H9 (cell line): ENCODE measurements at regions not wholly inside any gene's neighbourhood (a gene's known extent, or its start where the extent isn't known, plus 50 kb on each side); places are given as distances from the start of the nearest gene placed in this dataset.

Experiments used
- DNase-seq: peaks from one replicate; pipeline ENCODE4 v3.0.0-alpha.2; 2017
- H2AFZ ChIP-seq: one replicate; pipeline ENCODE4 v1.6.1; 2013; ENCODE audit warnings: mild to moderate bottlenecking, low read length, control low read depth, moderate library complexity
- H2AK5ac ChIP-seq: 2 replicates; pipeline ENCODE4 v1.6.1; 2013; ENCODE audit warnings: low read length, control low read depth, mixed read lengths; ENCODE audit not compliant: insufficient read length
- H2BK120ac ChIP-seq: one replicate; pipeline ENCODE4 v1.6.1; 2013; ENCODE audit warnings: low read depth, mild to moderate bottlenecking, low read length, control low read depth, inconsistent platforms; ENCODE audit not compliant: poor library complexity, severe bottlenecking
- H2BK12ac ChIP-seq: 2 replicates; pipeline ENCODE4 v1.6.1; 2013; ENCODE audit warnings: low read length, control low read depth, mixed read lengths, low read depth; ENCODE audit not compliant: insufficient read length
- H2BK15ac ChIP-seq: 2 replicates; pipeline ENCODE4 v1.6.1; 2013; ENCODE audit warnings: low read depth, low read length, control low read depth
- H2BK20ac ChIP-seq: one replicate; pipeline ENCODE4 v1.6.1; 2013; ENCODE audit warnings: low read depth, mild to moderate bottlenecking, low read length, control low read depth, inconsistent platforms; ENCODE audit not compliant: poor library complexity, severe bottlenecking
- H2BK5ac ChIP-seq: 2 replicates; pipeline ENCODE4 v1.6.1; 2013; ENCODE audit warnings: low read length, control low read depth, mixed read lengths; ENCODE audit not compliant: insufficient read length
- H3K14ac ChIP-seq: 2 replicates; pipeline ENCODE4 v1.6.1; 2013; ENCODE audit warnings: low read length, control low read depth; ENCODE audit not compliant: insufficient read depth
- H3K18ac ChIP-seq: 2 replicates; pipeline ENCODE4 v1.6.1; 2013; ENCODE audit warnings: low read depth, mild to moderate bottlenecking, mixed read lengths, low read length, control low read depth; ENCODE audit not compliant: insufficient read length
- H3K23ac ChIP-seq: 2 replicates; pipeline ENCODE4 v1.6.1; 2013; ENCODE audit warnings: low read length, control low read depth, mixed read lengths, low read depth; ENCODE audit not compliant: insufficient read length
- H3K23me2 ChIP-seq: 2 replicates; pipeline ENCODE4 v1.6.1; 2013; ENCODE audit warnings: low read depth, mild to moderate bottlenecking, mixed read lengths, low read length, control low read depth; ENCODE audit not compliant: insufficient read length, poor library complexity, severe bottlenecking
- H3K27ac ChIP-seq: 2 replicates; pipeline ENCODE4 v1.5.1; 2013; ENCODE audit warnings: low read length, control low read depth, mixed read lengths, low read depth; ENCODE audit not compliant: insufficient read length
- H3K27me3 ChIP-seq: 2 replicates; pipeline ENCODE4 v1.6.1; 2013; ENCODE audit warnings: low read length, control low read depth, inconsistent platforms; ENCODE audit not compliant: insufficient read depth
- H3K4ac ChIP-seq: 2 replicates; pipeline ENCODE4 v1.6.1; 2013; ENCODE audit warnings: low read depth, mild to moderate bottlenecking, control low read depth, inconsistent platforms, low read length, moderate library complexity
- H3K4me1 ChIP-seq: 2 replicates; pipeline ENCODE4 v1.6.1; 2013; ENCODE audit warnings: low read length, control low read depth, inconsistent platforms; ENCODE audit not compliant: insufficient read depth
- H3K4me2 ChIP-seq: 2 replicates; pipeline ENCODE4 v1.6.1; 2013; ENCODE audit warnings: low read length, control low read depth, mixed read lengths; ENCODE audit not compliant: insufficient read length, insufficient read depth
- H3K56ac ChIP-seq: 2 replicates; pipeline ENCODE4 v1.6.1; 2013; ENCODE audit warnings: low read depth, mild to moderate bottlenecking, mixed read lengths, low read length, control low read depth; ENCODE audit not compliant: insufficient read length
- H3K79me1 ChIP-seq: 2 replicates; pipeline ENCODE4 v1.6.1; 2013; ENCODE audit warnings: low read depth, mild to moderate bottlenecking, moderate library complexity, low read length, control low read depth, inconsistent platforms; ENCODE audit not compliant: insufficient read depth, poor library complexity, severe bottlenecking
- H3K79me2 ChIP-seq: 2 replicates; pipeline ENCODE4 v1.6.1; 2013; ENCODE audit warnings: low read length, control low read depth, inconsistent platforms; ENCODE audit not compliant: insufficient read depth
- H3K9ac ChIP-seq: 2 replicates; pipeline ENCODE4 v1.6.1; 2013; ENCODE audit warnings: low read length, control low read depth, mixed read lengths; ENCODE audit not compliant: insufficient read length; ENCODE audit errors: extremely low read depth
- H3K9me3 ChIP-seq: one replicate; pipeline ENCODE4 v1.6.1; 2013; ENCODE audit warnings: low read depth, low read length, inconsistent platforms; ENCODE audit not compliant: control insufficient read depth
- H3T11ph ChIP-seq: one replicate; pipeline ENCODE4 v1.6.1; 2013; ENCODE audit warnings: mild to moderate bottlenecking, low read length, control low read depth, inconsistent platforms
- H4K20me1 ChIP-seq: one replicate; pipeline ENCODE4 v1.6.1; 2013; ENCODE audit not compliant: control insufficient read depth, insufficient read length, insufficient read depth
- H4K5ac ChIP-seq: 2 replicates; pipeline ENCODE4 v1.6.1; 2013; ENCODE audit warnings: low read depth, mild to moderate bottlenecking, mixed read lengths, low read length, control low read depth; ENCODE audit not compliant: insufficient read length
- H4K8ac ChIP-seq: replicated peaks from 2 replicates; pipeline ENCODE4 v1.6.1; 2013; ENCODE audit warnings: low read length, control low read depth, mixed read lengths, low read depth; ENCODE audit not compliant: insufficient read length
- H4K91ac ChIP-seq: 2 replicates; pipeline ENCODE4 v1.6.1; 2013; ENCODE audit warnings: low read depth, mild to moderate bottlenecking, moderate library complexity, mixed read lengths, low read length, control low read depth; ENCODE audit not compliant: insufficient read length
- H3K27ac Mint-ChIP-seq, 3 experiments: 2 replicates in 2 of 3; 3 replicates in 1 of 3; pipeline ENCODE4 v1.8.0; 2020 to 2021; ENCODE audit warnings: mixed read lengths in 3 of 3, mild to moderate bottlenecking in 1 of 3, moderate library complexity in 1 of 3
- H3K27me3 Mint-ChIP-seq: 2 replicates; pipeline ENCODE4 v1.8.0; 2021; ENCODE audit warnings: low read depth, mild to moderate bottlenecking, moderate library complexity, mixed read lengths
- H3K36me3 Mint-ChIP-seq, 3 experiments: 2 replicates in 2 of 3; 3 replicates in 1 of 3; pipeline ENCODE4 v1.8.0; 2020 to 2021; ENCODE audit warnings: low read depth in 3 of 3, mixed read lengths in 3 of 3; ENCODE audit not compliant: insufficient read depth in 1 of 3
- H3K4me1 Mint-ChIP-seq, 2 experiments: 2 replicates each; pipeline ENCODE4 v1.8.0; 2020; ENCODE audit warnings: mixed read lengths in 2 of 2
- H3K4me3 Mint-ChIP-seq, 2 experiments: 2 replicates in 1 of 2; 3 replicates in 1 of 2; pipeline ENCODE4 v1.8.0; 2020 to 2021; ENCODE audit warnings: mild to moderate bottlenecking in 2 of 2, mixed read lengths in 2 of 2, moderate library complexity in 1 of 2
- H3K9me3 Mint-ChIP-seq, 2 experiments: 2 replicates in 1 of 2; 3 replicates in 1 of 2; pipeline ENCODE4 v1.8.0; 2020; ENCODE audit warnings: mild to moderate bottlenecking in 2 of 2, mixed read lengths in 2 of 2, moderate library complexity in 1 of 2
- WGBS: extraction: QIAGEN DNeasy Blood & Tissue Kit; methylation state at CpG from one replicate; pipeline ENCODE4 v1.1.7; 2013; ENCODE audit warnings: missing lambda C conversion rate, low lambda C conversion rate, mixed read lengths; ENCODE audit not compliant: insufficient read length; ENCODE audit errors: extremely low coverage; 5-methylcytosine and 5-hydroxymethylcytosine counted together
- TF ChIP-seq, protein P1 (sequence below): fragments of 200-600 bp; sonication (generic); conservative IDR thresholded peaks from 3 replicates; pipeline ENCODE4 v1.8.0; 2021; ENCODE audit warnings: antibody characterized with exemption, mild to moderate bottlenecking

DNA sequence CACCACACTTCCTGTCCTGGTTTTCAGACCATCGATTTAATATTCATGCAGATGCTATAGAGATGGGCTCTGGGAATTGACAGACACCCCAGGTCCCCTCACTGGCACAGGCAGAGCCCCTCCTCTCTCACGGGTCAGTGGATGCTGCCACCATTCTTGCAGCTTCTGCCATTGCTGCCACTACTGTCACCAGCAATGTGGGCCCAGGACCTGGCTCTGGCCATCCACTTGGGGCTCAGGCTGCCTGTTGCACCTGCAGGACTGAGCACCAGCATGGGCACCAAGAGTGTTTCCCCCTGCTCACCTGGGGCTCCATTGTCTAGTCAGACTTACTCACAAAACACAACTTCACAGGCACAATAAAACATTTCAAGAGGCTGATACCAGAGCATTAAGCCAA lies 479.0 kb upstream of the ZNF608 start:
- H3K27ac Mint-ChIP-seq, result no peak overlapping the region
- Histone ChIP-seq H3K23me2 (no peaks in the 10 kb centered on the region), H3K9ac (no peak overlapping the region), H4K20me1 (no peaks in the 10 kb centered on the region), H4K5ac (no peak overlapping the region), H2AK5ac (no peak overlapping the region), H3K23ac (no peak overlapping the region), H2BK20ac (no peak overlapping the region), H3K79me1 (no peaks in the 10 kb centered on the region), H3K27ac (no peak overlapping the region), H3K9me3 (no peaks in the 10 kb centered on the region), H2BK15ac (no peak overlapping the region), H3K79me2 (no peaks in the 10 kb centered on the region), H2BK5ac (no peak overlapping the region), H4K8ac (no peak overlapping the region), H2BK120ac (no peak overlapping the region), H3K27me3 (no peaks in the 10 kb centered on the region), H3K14ac (no peak overlapping the region), H3K4ac (no peak overlapping the region), H3K18ac (no peak overlapping the region), H2AFZ (no peak overlapping the region), H3K4me1 (no peaks in the 10 kb centered on the region), H3K4me2 (no peak overlapping the region), H4K91ac (no peak overlapping the region), H3K56ac (no peak overlapping the region), H3T11ph (no peak overlapping the region), H2BK12ac (no peak overlapping the region)
- no peak overlapping the region for H3K4me3 Mint-ChIP-seq
- peaks cover 0 to under 1% (median 0%) of the 10 kb centered on the region in 3 experiments; a peak in 1 of 7 replicates for H3K36me3 Mint-ChIP-seq
- no CpG with 5 or more reads among the region's 2 CpGs for WGBS
- H3K27me3 Mint-ChIP-seq, result no peaks in the 10 kb centered on the region
- no peak for DNase-seq
- H3K9me3 Mint-ChIP-seq, result no peaks in the 10 kb centered on the region; a peak in 2 of 5 replicates
- TF ChIP-seq, protein P1, sequence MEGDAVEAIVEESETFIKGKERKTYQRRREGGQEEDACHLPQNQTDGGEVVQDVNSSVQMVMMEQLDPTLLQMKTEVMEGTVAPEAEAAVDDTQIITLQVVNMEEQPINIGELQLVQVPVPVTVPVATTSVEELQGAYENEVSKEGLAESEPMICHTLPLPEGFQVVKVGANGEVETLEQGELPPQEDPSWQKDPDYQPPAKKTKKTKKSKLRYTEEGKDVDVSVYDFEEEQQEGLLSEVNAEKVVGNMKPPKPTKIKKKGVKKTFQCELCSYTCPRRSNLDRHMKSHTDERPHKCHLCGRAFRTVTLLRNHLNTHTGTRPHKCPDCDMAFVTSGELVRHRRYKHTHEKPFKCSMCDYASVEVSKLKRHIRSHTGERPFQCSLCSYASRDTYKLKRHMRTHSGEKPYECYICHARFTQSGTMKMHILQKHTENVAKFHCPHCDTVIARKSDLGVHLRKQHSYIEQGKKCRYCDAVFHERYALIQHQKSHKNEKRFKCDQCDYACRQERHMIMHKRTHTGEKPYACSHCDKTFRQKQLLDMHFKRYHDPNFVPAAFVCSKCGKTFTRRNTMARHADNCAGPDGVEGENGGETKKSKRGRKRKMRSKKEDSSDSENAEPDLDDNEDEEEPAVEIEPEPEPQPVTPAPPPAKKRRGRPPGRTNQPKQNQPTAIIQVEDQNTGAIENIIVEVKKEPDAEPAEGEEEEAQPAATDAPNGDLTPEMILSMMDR, result no peak
- H3K4me1 Mint-ChIP-seq, result peaks cover 0 to 3% of the 10 kb centered on the region in 2 experiments; a peak in 1 of 4 replicates
